A549 (cell line): ENCODE measurements at regions not wholly inside any gene's neighbourhood (a gene's known extent, or its start where the extent isn't known, plus 50 kb on each side); places are given as distances from the start of the nearest gene placed in this dataset.

Experiments used
- CBX8 ChIP-seq: fragments of 200-600 bp; sonication (generic); IDR thresholded peaks from 2 replicates; pipeline ENCODE4 v1.6.1; 2016
- CTCF ChIP-seq: fragments of >200 bp; sonication (Bioruptor Twin); formaldehyde crosslinking; IDR thresholded peaks from 3 replicates; pipeline ENCODE4 v1.5.1; 2016
- EP300 ChIP-seq, 2 experiments: fragments of >200 bp; sonication (Bioruptor Twin); formaldehyde crosslinking; IDR thresholded peaks; 2 replicates in 1 of 2; 3 replicates in 1 of 2; pipeline ENCODE4 v1.6.1; 2016 to 2017
- FOSL2 ChIP-seq, 2 experiments: fragments of 450-650 bp in 1 of 2; fragments of >200 bp in 1 of 2; sonication (Bioruptor Twin) in 1 of 2; formaldehyde crosslinking; IDR thresholded peaks; 2 replicates each; pipeline versions ENCODE4 v1.5.0 to v1.6.1; 2016 to 2020; ENCODE audit warnings: mild to moderate bottlenecking in 1 of 2, moderate library complexity in 1 of 2
- MYC ChIP-seq: IDR thresholded peaks from 2 replicates; pipeline ENCODE4 v1.6.1; 2012; ENCODE audit warnings: mild to moderate bottlenecking, inconsistent platforms, low read length, improper control_type of control experiment, borderline replicate concordance
- POLR2A ChIP-seq: IDR thresholded peaks from 2 replicates; pipeline ENCODE4 v1.6.1; 2012; ENCODE audit warnings: mild to moderate bottlenecking, low read length

- TF ChIP-seq FOSL2 (IDR thresholded peaks at IDR 0.05) = no peak
- no peak for TF ChIP-seq FOSL2 (CRISPR knock-in tag; IDR thresholded peaks at IDR 0.05)
- TF ChIP-seq CTCF = no peak
- TF ChIP-seq EP300 (IDR thresholded peaks at IDR 0.05) = no peak
- TF ChIP-seq POLR2A = no peak
- no peak for TF ChIP-seq MYC
- TF ChIP-seq CBX8 = no peak
These were observed 60.4 kb upstream of the CCN2 start for GRCh38 chr6:132011582-132011981.
